ENCODE measurements at regions not wholly inside any gene's neighbourhood (a gene's known extent, or its start where the extent isn't known, plus 50 kb on each side); places are given as distances from the start of the nearest gene placed in this dataset.

DNA sequence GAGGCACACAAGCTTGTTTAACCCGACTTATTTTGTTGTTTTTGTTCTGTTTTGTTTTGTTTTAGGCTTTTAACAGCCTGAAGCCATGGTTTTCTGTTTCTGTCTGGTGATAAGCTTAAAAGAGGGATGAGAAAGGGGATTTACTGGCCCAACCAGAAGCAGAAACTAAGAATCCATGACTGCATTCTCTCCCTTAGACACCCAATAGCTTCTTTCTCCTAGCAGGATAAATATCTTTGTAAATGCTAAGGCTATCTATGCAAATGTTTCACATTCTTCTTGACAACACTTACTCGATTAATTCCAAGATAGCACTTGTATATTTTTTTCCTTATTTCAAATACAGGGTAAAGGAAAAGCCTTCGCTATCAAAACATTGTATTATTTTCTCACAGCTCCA, 53.7 kb upstream of the SMAD1 start:
- no peak overlapping the region for H3K4me3 ChIP-seq (ENCODE audit: low read length)
- no peak for DNase-seq (ENCODE audit: low read depth)
- TF ChIP-seq CTCF (conservative IDR thresholded peaks at IDR 0.05; ENCODE audit: low read depth, low read length) = no peak

GRCh38 chr4:145427221-145427620, 54.4 kb upstream of the SMAD1 start:
- no peak overlapping the region for H3K4me3 ChIP-seq (ENCODE audit: low read length)
- no peak for DNase-seq (ENCODE audit: low read depth)
- TF ChIP-seq CTCF (conservative IDR thresholded peaks at IDR 0.05; ENCODE audit: low read depth, low read length) = no peak

DNA sequence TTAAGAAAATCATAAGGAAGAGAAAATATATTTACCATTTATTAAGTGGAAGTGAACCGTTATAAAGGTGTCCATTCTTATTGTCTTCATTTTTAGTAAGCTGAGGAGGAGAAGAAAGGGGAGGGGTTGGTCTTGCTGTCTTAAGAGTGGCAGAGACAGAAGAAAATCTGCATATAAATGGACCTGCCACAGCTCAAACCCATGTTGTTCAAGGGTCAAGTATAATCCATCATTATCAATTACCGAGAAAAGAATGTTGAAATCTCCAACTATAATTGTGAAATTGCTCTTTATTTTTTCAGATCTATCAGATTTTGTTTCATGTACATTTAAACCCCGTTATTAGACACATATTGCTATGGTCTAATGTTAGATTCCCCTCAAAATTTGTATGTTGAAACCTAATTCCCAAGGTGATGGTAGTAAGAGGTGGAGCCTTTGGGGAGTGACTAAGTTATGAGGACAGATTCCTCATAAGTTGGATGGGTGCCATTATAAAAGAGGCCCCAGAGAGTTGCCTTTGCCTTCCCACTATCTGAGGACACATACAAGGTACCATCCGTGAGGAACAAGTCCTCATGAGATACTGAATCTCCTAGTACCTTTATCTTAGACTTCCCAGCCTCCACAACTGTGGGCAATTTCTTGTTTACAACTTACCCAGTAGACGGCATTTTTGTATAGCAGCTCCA, 58.5 kb upstream of the SMAD1 start:
- no peak for DNase-seq (ENCODE audit: low read depth)
- H3K4me3 ChIP-seq (ENCODE audit: low read length) = no peak overlapping the region
- no peak for TF ChIP-seq CTCF (conservative IDR thresholded peaks at IDR 0.05; ENCODE audit: low read depth, low read length)

DNA sequence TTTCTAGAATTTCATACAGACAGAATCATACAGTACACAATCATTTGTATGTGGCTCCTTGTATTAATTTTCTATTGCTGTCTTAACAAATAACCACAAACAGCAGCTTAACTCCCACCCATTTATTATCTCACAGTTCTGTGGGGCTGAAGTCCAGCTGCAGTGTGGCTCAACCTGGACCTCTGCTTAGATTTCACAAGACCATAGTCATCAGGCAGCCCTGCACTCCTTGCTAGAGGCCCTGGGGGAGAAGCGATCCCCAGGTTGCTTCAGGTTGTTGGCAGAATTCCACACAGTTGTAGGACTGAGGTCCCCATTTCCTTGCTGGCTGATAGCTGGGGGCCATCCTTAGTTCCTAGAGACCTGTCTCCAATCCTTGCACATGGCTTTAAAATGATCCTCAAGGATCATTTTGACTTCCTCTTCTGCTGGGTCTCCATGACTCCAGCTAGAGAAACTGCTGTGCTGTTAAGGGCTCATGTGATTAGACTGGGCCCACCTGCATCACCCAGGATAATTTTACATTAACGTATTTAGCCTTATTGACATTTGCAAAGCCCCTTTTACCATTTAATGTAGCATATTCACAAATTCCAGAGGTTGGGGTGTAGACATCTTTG, 60.9 kb upstream of the SMAD1 start:
- TF ChIP-seq CTCF (conservative IDR thresholded peaks at IDR 0.05; ENCODE audit: low read depth, low read length) = no peak
- no peak overlapping the region for H3K4me3 ChIP-seq (ENCODE audit: low read length)
- no peak for DNase-seq (ENCODE audit: low read depth)

DNA sequence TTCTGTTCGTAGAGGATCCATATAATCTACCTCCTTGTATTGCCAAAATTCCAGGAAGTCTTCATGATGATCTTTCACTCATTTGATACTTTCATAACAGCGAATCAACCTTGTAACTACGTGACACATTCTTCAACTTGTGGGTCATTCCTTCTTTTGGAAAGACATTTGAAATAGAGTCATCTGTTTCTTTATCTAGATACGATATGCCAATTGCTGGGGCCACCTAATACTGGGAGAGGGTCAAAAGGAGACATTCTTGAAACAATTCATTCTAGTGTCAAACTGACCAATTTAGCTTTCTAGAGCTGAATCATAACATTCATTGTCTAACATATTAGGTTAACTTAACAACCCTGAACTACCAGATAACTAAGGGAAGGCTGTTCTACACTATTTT, 62.9 kb upstream of the SMAD1 start:
- DNase-seq (ENCODE audit: low read depth) = no peak
- TF ChIP-seq CTCF (conservative IDR thresholded peaks at IDR 0.05; ENCODE audit: low read depth, low read length) = no peak
- no peak overlapping the region for H3K4me3 ChIP-seq (ENCODE audit: low read length)

- TF ChIP-seq CTCF (conservative IDR thresholded peaks at IDR 0.05; ENCODE audit: low read depth, low read length) = no peak
- H3K4me3 ChIP-seq (ENCODE audit: low read length) = no peak overlapping the region
- DNase-seq (ENCODE audit: low read depth) = no peak
Measured at GRCh38 chr4:145417348-145418130, 64.1 kb upstream of the SMAD1 start.

All from retinal pigment epithelial cell (primary cell).